Stimulated activated CD4-positive, alpha-beta T cell treated with anti-CD3 and anti-CD28 coated beads, TNF-alpha, amount 100 ng/mL, for 24 hours (primary cell): ENCODE measurements at regions not wholly inside any gene's neighbourhood (a gene's known extent, or its start where the extent isn't known, plus 50 kb on each side); places are given as distances from the start of the nearest gene placed in this dataset.
"Not testable (repeated sequence)": the region's sequence is repeated elsewhere in the genome, so short reads cannot be mapped to it uniquely, and the experiment has no call there.

Experiments used
- DNase-seq, 3 experiments: peaks; one replicate each; pipeline ENCODE4 v3.0.0-alpha.2; 2020; ENCODE audit warnings: low read depth in 3 of 3

DNA sequence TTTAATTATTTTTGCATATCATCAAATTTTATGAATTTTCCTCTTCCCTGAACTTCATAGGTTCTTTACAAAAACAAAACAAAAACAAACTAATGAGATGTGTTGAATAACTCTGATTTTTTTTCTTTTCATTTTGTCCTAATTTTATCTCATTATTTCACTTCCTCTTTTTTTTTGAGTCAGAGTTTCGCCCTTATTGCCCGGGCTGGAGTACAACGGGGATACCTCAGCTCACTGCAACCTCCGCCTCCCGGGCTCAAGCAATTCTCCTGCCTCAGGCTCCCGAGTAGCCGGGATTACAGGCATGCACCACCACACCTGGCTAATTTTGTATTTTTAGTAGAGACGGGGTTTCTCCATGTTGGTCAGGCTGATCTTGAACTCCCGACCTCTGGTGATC, 1633.3 kb downstream of the CDH8 start:
- not testable (repeated sequence) for DNase-seq

DNA sequence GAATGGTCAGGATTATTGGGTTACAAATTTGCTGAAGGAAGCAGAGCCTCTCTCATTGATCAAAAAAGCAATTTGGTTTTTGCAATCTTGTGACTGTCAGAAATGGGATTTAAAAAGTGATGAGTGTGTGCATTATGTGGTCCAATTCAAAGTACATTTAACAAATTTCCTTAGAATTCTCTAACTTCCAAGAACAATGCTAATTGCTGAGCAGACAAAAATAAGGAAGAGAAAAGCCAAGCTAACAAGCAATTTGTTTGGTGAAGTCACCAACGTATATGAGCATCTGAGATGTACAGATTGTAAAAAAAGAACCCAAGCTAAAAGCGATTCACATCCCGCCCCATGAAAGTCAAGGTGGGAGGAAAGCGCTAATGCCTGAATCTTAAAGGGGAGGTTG, 1643.9 kb downstream of the CDH8 start:
- no peak for DNase-seq

DNA sequence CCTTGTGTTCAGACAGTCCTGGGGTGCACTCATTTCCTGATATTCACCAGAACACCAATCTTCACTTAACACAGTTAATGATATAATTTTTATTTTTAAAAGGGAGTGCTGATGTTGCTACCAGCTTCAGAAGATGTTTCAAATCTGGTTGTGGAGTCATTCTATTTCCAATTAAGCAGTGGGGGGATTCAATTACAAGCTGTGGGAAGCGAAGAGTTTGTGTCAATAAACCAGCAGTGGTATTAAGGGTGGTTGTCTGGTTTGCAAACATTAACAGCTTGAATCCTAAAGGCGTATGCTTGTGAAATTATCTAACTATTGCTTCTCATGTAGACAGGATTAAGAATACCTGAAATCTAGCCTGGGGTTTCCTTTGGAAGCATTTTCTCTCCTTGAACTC, 1637.5 kb upstream of the GOT2 start:
- no peak for DNase-seq

DNA sequence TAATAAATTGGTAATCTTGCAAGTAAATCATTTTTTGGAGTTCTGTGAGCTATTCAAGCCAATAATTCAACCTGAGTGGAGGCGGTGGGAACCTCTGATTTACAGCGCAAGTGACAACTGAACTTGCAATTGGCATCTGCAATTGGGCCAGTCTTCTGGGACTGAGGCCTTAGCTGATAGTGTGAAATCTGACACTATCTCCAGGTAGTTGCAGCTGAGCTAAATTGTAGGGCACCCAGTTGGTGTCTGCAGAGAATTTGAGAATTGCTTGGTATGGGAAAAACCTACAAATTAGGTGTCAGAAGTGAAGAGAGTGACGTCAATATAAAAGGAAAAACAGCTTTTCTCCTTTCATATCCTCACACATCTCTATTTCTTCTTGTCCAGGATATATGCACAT, 1633.6 kb upstream of the GOT2 start:
- no peak for DNase-seq

DNA sequence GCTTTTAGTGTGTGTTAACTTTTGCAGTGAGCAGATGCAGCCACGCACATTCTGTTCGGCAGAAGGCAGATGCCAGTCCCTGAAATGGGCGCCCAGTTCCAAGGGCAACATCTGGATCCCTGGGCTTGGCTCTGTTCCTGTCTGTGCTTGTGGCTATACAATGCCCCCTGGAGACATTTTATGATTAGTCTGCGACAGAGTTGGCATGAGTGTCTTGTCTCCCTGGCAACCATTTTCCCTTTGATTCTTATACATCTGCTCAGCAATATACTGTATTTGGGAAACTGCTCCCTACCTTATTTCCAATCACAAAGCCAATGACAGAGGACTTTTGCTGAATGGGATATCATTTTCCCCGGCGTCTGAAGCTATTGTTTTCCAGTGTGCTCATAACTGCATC, 1629.5 kb upstream of the GOT2 start:
- DNase-seq = no peak

DNA sequence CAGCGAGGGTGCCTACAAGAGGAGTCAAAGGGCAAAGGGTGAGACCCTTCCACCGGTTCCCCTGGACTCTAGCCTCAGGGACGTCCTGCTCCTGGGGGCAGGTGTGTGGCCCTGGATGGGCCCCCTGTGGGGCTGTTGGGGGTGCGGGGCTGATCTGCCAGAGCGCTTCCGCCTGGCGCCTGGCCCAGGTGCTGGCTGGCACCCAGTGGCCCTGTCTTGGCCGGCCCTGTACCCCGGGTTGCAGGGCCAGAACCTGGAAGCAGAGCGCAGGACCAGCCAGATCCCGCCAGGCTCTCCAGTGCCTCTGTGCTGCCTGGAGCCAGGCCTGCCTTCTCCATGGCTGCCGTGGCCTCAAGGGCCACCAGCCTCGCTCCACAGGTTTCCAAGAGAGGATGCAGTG, 1625.8 kb upstream of the GOT2 start:
- DNase-seq = not testable (repeated sequence)

DNA sequence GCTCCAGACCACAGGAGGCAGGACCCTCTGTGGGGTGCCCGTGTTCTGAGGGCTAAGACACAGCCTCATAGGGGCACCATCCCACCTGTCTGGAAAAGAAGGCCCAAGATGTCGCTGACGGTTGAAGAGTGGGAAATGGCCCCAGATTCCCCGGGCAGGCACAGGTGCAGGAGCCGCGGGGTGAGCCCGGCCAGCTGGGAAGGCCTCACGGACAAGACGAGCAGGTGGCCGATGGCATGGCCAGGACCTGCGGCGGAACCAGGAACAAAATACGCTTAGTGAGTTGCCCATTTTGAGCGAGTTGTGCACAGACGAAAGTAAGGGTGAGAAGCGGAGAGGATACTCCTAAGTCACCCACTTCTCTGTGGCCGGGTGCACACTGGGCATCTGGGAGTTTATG, 1625.3 kb upstream of the GOT2 start:
- not testable (repeated sequence) for DNase-seq

DNA sequence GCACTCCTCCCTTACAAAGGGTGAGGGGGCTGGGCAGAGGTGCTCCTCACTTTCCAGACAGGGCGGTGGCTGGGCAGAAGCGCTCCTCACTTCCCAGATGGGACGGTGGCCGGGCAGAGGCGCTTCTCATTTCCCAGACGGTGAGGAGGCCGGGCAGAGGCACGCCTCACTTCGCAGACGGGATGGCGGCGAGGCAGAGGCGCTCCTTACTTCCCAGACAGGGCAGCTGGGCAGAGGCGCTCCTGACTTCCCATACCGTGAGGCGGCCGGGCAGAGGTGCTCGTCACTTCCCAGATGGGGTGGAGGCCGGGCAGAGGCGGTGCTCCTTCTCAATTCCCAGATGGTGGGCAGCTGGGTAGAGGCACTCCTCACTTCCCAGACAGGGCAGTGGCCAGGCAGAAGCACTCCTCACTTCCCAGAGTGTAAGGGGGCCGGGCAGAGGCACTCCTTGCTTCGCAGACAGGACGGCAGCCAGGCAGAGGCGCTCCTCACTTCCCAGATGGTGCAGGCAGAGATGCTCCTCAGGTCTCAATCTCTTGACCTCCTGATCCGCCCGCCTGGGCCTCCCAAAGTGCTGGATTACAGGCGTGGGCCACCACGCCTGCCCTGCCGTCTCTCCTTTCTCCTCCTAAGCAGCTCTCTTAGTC, 1623.9 kb upstream of the GOT2 start:
- not testable (repeated sequence) for DNase-seq

DNA sequence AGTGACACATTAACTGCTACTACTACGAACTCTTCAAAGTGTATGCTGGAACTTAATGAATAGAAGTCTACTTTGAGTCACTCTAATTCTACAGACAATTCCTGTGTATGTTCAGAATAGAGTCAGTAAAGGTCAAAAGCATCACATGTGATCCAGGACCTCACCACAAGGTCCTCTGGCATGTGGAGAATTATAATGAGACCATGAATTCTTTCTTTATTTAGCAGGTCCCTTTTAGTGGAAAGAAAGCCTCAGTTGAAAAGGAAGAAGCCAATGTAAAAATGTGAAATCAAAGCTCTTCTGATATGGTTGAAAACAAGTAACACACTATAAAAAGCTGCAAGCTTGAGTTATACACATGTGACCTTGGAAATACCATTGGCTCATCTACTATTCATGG, 1612.1 kb upstream of the GOT2 start:
- no peak for DNase-seq

DNA sequence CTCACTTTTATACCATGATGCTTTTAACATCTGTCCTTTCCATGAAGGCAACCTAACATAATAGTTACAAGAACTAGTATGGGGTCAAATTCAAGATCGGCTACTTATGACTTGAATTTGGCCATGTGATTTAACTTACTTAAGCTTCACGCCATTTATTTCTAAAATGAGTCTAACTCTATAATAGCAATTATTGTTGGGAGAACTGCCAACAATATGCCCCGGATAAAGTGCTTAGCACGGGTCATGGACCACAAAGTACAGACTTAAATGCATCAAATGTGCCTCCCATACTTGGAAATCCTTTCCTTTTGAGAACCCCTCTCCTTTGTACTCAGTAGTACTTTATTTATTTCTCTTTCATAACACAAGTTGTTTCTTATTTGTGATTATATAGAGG, 1603.6 kb upstream of the GOT2 start:
- DNase-seq = no peak

DNA sequence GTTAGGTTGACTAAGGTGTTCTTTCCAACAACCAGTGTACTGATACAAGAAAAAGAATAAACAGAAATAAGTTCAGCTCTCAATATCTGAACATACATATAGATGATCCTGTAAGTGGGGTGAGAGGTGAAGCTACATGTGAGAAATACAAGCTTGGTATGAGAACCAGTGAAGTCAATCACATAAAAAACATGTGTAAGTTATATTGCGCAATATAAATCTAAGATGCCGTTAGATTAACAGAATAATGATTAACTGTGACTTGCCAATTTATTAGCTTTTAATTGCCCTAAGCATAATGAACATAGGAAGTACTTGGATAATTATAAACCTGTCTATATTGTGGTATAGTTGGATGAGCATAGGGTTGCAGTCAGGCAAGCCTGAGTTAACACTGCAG, 1597.1 kb upstream of the GOT2 start:
- DNase-seq = no peak

DNA sequence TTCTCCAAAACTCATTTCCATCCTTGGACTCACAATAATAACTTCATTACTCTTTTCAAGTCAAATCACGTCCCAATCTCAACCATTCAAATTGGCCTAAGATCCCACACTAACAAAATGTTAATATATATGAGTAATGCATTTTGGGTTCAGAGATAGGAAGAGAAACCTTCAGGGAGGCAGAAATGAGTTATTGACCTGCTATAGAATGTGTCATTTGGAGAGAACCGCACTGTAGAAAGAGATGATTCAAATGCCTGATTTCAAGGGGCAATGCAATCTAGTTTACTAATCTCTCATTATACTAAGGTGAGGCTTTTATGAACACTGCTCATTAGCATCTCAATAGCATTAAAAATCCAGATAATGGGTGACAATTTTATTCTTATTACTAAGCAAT, 1595.0 kb upstream of the GOT2 start:
- DNase-seq = no peak

DNA sequence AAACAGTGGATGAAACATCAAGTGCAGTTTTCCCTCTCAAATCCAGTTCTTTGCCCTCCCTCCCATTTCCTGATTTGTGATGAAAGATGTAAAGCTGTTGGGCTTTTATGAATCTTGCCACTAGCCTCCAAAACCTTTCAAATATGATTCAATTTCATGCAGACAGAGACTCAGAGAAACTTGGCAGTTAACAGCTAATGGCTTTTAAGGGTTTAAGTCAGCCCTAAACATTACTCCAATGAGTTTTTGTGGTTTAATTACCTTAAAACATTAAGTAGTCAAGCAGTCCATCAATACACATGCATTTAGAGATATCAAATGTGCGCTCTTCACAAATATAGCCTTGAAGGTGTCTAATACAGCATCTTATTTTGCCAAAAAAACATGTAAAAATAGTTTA, 1594.0 kb upstream of the GOT2 start:
- no peak for DNase-seq

DNA sequence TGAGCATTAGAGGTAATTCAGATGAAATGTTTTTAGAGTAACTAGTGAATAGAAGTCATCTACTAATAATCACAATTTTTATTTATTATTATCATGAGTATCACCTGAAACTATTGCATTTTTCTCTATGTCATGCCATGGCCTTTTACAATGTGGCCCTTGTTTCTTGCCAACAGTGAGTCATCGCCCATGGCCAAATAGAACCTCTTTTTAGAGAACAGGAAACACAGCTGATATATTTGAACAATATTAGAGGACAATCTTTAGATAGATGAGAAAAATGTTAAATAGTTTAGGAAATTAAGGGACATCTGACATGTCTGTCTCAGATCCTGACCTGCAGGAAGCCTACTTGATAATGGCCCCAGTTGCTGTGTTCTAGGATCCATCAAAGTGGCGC, 1584.4 kb upstream of the GOT2 start:
- no peak for DNase-seq

DNA sequence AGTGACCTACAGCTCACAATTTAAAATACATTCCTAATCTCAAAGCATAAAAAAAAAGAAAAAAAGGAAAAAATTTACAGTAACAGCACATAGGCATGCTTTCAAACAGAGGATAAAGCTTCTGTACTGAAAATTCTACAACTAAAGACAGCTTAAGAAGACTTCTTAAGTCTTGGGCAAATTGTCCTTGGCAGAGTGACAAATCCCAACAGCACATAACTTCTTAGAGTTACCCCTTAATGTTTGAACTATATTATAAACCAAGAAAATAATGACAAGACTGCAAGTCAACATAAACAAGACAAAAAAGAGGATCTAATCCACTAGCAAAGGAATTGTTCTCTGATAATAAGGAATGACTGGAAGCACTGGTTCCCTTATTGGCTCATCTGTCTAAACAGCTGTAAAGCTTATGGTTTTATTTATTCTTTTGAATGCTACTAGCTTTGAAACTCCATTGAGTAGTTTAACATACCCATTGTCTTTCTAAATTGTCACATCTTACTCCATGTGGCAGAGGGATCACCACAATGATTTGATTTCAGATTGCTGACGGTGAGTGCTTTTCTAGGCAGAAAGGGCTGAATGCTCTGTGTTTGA, 1576.8 kb upstream of the GOT2 start:
- DNase-seq = no peak

DNA sequence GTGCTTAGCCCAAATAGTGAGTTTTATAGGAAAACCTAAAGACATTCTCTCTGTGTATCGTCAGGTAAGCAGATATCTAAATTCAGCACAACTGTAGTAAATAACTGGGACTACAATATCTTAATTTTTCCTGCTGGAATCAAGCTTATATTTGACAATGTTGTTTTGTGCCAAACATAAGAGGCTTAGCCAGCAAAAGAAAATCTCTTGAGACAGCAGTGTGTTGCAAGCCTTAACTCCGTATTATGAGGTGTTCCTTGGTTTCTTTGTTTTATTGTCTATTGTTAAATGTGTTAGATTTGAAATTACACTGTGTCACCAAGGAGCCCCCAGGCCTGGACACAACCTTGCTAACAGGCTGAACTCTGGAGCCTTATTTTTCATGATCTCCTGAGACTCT, 1570.6 kb upstream of the GOT2 start:
- DNase-seq = no peak

DNA sequence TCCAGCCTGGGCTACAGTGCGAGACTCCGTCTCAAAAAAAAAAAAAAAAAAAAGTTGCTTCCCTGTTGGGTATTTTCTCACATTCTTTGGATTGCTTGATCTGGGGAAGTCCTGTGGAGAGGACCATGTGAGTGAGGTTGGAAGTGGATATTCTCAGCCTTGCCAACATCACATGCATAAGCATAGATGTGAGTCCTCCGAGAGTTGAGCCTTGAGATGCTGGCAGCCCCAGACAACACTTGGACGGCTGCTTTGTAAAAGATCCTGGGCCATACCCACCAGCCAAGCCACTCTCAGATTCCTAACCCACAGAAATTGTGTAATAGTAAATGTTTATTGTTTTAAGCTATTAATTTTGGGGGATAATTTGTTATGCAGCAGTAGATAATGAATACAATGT, 1570.0 kb upstream of the GOT2 start:
- DNase-seq = no peak

DNA sequence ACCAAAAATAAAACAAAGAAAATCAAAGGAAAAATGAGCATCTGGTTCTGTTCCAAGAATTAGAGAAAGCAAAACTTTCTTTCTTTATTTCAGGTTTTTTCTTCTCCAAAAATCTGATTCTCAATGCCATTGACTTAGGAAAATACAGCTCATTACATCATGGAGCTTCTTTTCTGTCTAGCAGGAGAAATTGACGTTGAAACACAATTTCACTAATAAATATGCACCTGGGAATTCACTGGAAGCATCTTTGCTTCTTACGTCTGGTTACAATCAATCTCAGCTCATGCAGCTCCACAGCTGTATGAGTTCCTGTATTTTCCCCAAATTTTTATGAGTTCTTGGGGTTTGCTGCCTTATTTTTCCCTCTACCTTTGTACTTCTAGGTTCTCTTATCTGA, 1568.6 kb upstream of the GOT2 start:
- no peak for DNase-seq

DNA sequence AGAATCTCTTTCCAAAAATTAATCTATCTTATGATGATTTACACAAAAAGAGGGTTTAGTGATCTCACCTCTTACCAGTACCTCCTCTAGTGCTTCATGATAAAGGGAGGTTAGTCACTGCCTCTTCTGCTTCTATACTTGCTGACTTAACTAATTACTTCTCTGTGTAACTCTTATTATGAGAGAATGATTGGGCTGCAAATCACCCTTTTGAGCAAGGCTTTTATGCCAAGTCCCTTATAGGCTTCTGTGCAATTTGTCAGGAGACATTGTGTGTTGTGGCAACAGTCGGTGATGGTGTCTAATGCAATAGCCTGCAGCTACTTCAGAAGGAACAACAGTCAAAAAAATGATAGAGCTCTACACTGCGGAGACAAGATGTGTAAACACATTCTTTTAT, 1568.1 kb upstream of the GOT2 start:
- DNase-seq = no peak

DNA sequence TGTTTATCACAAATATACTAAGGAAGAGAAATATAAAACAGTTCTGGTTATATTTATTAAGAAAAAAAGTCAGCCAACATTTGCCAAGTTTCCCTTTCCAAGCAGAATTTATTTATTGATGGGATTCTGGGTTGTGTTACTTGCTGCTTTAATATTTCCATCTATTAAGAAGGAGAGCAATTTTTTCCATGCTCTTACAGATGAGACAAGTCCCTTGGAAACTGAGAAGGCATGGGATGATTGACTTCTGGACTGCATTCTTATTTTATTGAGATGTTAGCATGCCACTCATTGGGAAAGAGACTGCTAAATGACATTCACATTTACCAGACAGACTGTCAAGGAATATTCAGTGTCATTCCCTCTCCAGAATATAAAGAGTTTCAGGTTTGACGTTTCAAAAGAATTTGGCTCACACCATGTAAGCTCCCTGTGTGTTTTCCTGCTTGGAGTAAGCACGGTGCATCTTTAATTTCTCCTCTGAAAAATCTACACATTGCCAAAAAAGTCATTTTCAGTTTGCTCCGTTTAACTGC, 1565.2 kb upstream of the GOT2 start:
- DNase-seq = no peak

DNA sequence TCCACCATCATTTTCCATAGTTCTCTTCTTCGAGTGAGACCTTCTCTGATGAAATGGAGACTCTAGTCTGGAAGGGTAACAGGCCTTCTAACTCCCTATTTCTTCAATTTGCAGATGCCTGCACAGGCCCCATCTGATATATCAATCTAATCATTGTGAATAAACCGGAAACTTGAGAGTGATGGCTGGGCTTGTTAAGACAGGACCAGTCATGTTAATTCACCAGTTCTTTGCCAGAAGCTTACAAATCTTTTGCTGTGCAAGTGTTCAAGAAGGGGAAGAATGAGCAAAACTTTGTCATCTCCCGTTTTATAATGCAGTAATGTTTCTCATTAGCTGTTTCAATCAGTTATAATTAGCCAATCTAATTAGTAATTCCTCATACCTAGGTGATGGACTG, 1561.3 kb upstream of the GOT2 start:
- no peak for DNase-seq

DNA sequence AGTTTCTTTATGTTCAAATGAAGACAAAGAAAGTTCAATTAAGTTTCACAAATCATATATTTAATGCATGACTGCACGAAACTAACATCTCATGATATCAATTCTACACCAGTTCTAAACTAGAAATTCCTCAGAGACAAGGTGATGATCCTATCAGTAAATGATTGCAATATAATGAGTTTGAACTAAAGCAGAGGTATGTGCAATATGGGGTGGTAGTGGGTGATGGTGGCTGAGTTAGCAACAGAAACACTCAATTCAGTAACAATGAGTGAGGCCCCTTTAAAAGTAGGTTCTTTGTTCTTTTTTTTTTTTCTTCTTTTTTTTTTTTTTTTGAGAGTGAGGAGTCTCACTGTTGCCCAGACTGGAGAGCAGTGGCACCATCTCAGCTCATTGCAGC, 1551.7 kb upstream of the GOT2 start:
- DNase-seq = no peak

DNA sequence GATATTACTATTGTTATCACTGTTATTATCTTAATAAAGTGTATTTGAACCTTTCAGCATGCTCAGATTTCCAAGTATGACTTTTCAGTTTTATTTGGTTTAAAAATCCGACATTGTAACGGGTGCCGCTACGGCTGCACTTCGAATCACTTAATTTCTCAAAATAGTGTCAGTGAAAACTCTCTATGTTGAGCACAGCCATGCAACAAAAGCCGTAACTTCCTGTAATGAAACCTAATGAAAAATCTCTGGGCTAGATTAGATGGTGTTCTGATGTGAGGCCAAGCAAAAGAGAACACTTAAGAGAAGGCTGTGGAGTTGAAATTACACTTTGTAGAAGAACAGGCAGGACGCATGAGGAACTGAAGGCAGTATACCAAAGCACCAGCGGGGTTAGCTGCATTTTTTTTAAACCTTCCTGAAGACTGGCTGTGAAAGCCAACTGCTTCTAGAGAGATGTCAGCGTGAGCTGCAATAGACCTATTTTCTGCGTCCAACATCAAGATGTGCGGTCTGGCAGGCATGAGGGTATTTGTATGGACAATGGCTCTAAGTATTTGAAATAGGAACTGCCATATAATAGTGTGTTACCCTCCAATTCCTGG, 1545.0 kb upstream of the GOT2 start:
- DNase-seq = no peak
